ENCODE measurements at regions not wholly inside any gene's neighbourhood (a gene's known extent, or its start where the extent isn't known, plus 50 kb on each side); places are given as distances from the start of the nearest gene placed in this dataset.

DNA sequence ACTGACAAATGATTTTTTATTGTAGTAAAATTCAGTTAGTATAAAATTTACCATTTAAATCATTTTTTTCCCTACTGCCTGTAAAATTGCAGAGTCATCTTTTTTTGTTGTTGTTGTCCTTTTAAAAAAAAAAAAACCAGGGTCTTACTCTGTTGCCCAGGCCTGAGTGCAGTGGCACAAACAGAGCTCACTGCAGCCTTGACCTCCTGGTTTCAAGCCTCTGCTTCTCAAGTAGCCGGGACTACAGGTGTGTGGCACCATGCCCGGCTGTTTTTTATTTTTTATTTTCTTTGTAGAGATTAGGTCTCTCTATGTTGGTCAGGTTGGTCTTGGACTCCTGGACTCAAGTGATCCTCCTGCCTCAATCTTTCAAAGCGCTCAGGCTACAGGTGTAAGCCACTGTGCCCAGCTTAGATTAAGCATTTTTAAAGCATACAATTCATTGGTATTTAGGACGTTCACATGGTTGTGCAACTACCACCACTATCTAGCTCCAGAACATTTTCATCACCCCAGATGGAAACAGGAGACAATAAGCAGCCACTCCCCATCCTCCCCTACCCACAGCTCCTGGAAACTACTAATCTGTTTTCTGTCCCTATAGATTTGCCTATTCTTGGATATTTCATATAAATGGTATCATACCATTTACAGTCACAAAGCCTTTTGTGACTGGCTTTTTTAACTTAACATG lies 59.7 kb upstream of the PGRMC2 start:
- H3K27ac ChIP-seq (ENCODE audit: low read length in 2 of 2), result no peak overlapping the region
- H3K9ac ChIP-seq (ENCODE audit: low read length), result no peak overlapping the region
- no peaks in the 10 kb centered on the region for H3K36me3 ChIP-seq (replicated peaks in 1 of 2; ENCODE audit: control extremely low read depth in 1 of 2, control insufficient read depth in 1 of 2, extremely low read depth in 1 of 2, insufficient read depth in 2 of 2, low read length in 1 of 2)
- ChIA-PET CTCF (no interaction called here), POLR2A (no interaction called here)
- DNase-seq (no peak), ATAC-seq (ENCODE audit: low read depth) (no peak)
- H3K79me2 ChIP-seq (ENCODE audit: control insufficient read depth, insufficient read depth, low read length), result no peaks in the 10 kb centered on the region
- H4K20me1 ChIP-seq (ENCODE audit: control insufficient read depth, insufficient read depth, low read length, poor library complexity, severe bottlenecking), result no peaks in the 10 kb centered on the region
- Mint-ChIP-seq H3K9me3 (ENCODE audit: insufficient read depth) (peaks cover 2% of the 10 kb centered on the region), H3K27me3 (no peaks in the 10 kb centered on the region), H3K4me3 (no peak overlapping the region), H3K27ac (no peak overlapping the region), H3K4me1 (no peaks in the 10 kb centered on the region)
- TF ChIP-seq, protein P1, sequence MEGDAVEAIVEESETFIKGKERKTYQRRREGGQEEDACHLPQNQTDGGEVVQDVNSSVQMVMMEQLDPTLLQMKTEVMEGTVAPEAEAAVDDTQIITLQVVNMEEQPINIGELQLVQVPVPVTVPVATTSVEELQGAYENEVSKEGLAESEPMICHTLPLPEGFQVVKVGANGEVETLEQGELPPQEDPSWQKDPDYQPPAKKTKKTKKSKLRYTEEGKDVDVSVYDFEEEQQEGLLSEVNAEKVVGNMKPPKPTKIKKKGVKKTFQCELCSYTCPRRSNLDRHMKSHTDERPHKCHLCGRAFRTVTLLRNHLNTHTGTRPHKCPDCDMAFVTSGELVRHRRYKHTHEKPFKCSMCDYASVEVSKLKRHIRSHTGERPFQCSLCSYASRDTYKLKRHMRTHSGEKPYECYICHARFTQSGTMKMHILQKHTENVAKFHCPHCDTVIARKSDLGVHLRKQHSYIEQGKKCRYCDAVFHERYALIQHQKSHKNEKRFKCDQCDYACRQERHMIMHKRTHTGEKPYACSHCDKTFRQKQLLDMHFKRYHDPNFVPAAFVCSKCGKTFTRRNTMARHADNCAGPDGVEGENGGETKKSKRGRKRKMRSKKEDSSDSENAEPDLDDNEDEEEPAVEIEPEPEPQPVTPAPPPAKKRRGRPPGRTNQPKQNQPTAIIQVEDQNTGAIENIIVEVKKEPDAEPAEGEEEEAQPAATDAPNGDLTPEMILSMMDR (IDR thresholded peaks at IDR 0.05), result no peak
- TF ChIP-seq EZH2 (IDR thresholded peaks at IDR 0.05; ENCODE audit: borderline replicate concordance, insufficient read depth, low read depth, low read length, poor library complexity, severe bottlenecking), result no peak
- no peak overlapping the region for H3K4me3 ChIP-seq (ENCODE audit: control extremely low read depth in 1 of 5, extremely low read depth in 1 of 5, insufficient read depth in 1 of 5, low read depth in 2 of 5, low read length in 4 of 5)
- H3K27me3 ChIP-seq (replicated peaks in 1 of 4; ENCODE audit: control extremely low read depth in 1 of 4, control insufficient read depth in 3 of 4, insufficient read depth in 4 of 4, low read length in 3 of 4), result no peaks in the 10 kb centered on the region
- H3K4me2 ChIP-seq (replicated peaks; ENCODE audit: low read depth, low read length, poor library complexity, severe bottlenecking), result no peak overlapping the region
- WGBS (ENCODE audit: insufficient coverage), result 94% methylated on average over 2 of the region's 4 CpGs
- H3K4me1 ChIP-seq (ENCODE audit: control insufficient read depth in 2 of 2, insufficient read depth in 2 of 2, low read length in 2 of 2), result no peaks in the 10 kb centered on the region
- no peak overlapping the region for H2AFZ ChIP-seq (ENCODE audit: insufficient read depth, low read depth, low read length, poor library complexity, severe bottlenecking)
- H3K9me3 ChIP-seq (ENCODE audit: control extremely low read depth in 1 of 3, control insufficient read depth in 2 of 3, insufficient read depth in 1 of 3, low read length in 2 of 3), result peaks cover 0 to 1% (median 0%) of the 10 kb centered on the region in 3 donors
- intact Hi-C loops (cut with micrococcal nuclease), result no loop called here

GRCh38 chr4:128346054-128346716 lies 58.6 kb upstream of the PGRMC2 start:
- Histone ChIP-seq H4K20me1 (ENCODE audit: control insufficient read depth, insufficient read depth, low read length, poor library complexity, severe bottlenecking) (no peaks in the 10 kb centered on the region), H3K27me3 (replicated peaks in 1 of 4; ENCODE audit: control extremely low read depth in 1 of 4, control insufficient read depth in 3 of 4, insufficient read depth in 4 of 4, low read length in 3 of 4) (no peaks in the 10 kb centered on the region), H3K4me3 (ENCODE audit: control extremely low read depth in 1 of 5, extremely low read depth in 1 of 5, insufficient read depth in 1 of 5, low read depth in 2 of 5, low read length in 4 of 5) (no peak overlapping the region), H3K9me3 (ENCODE audit: control extremely low read depth in 1 of 3, control insufficient read depth in 2 of 3, insufficient read depth in 1 of 3, low read length in 2 of 3) (peaks cover 0 to 1% (median 0%) of the 10 kb centered on the region in 3 donors), H3K27ac (ENCODE audit: low read length in 2 of 2) (no peak overlapping the region), H3K79me2 (ENCODE audit: control insufficient read depth, insufficient read depth, low read length) (no peaks in the 10 kb centered on the region), H3K4me2 (replicated peaks; ENCODE audit: low read depth, low read length, poor library complexity, severe bottlenecking) (no peak overlapping the region), H3K4me1 (ENCODE audit: control insufficient read depth in 2 of 2, insufficient read depth in 2 of 2, low read length in 2 of 2) (no peaks in the 10 kb centered on the region), H3K36me3 (replicated peaks in 1 of 2; ENCODE audit: control extremely low read depth in 1 of 2, control insufficient read depth in 1 of 2, extremely low read depth in 1 of 2, insufficient read depth in 2 of 2, low read length in 1 of 2) (no peaks in the 10 kb centered on the region), H3K9ac (ENCODE audit: low read length) (no peak overlapping the region), H2AFZ (ENCODE audit: insufficient read depth, low read depth, low read length, poor library complexity, severe bottlenecking) (no peak overlapping the region)
- CTCF ChIA-PET, result no interaction called here
- H3K4me3 Mint-ChIP-seq, result no peak overlapping the region
- ATAC-seq (ENCODE audit: low read depth) (no peak), DNase-seq (no peak)
- POLR2A ChIA-PET, result no interaction called here
- H3K27ac Mint-ChIP-seq, result no peak overlapping the region
- intact Hi-C loops (cut with micrococcal nuclease), result no loop called here
- H3K9me3 Mint-ChIP-seq (ENCODE audit: insufficient read depth), result peaks cover 2% of the 10 kb centered on the region
- H3K27me3 Mint-ChIP-seq, result no peaks in the 10 kb centered on the region
- no CpG with 5 or more reads among the region's 3 CpGs for WGBS (ENCODE audit: insufficient coverage)
- no peaks in the 10 kb centered on the region for H3K4me1 Mint-ChIP-seq
- TF ChIP-seq EZH2 (IDR thresholded peaks at IDR 0.05; ENCODE audit: borderline replicate concordance, insufficient read depth, low read depth, low read length, poor library complexity, severe bottlenecking), result no peak
- TF ChIP-seq, protein P1 (IDR thresholded peaks at IDR 0.05), result no peak
